GM23338 (cell line): ENCODE measurements at regions not wholly inside any gene's neighbourhood (a gene's known extent, or its start where the extent isn't known, plus 50 kb on each side); places are given as distances from the start of the nearest gene placed in this dataset.

Experiments
- ATAC-seq: fragments of 200-7000 bp; cut with Tn5 transposase; 3 replicates; pipeline ENCODE4 v1.9.1; 2020
- DNase-seq: peaks from one replicate; pipeline ENCODE4 v3.0.0-alpha.2; 2015; ENCODE audit warnings: low spot score
- H2AFZ ChIP-seq: fragments of 200-600 bp; sonication (generic); 2 replicates; pipeline ENCODE4 v1.8.0; 2016; ENCODE audit warnings: antibody characterized with exemption, mild to moderate bottlenecking, moderate library complexity
- H3F3A ChIP-seq: fragments of 200-600 bp; sonication (generic); replicated peaks from 2 replicates; pipeline ENCODE4 v1.8.0; 2017; ENCODE audit warnings: antibody characterized with exemption, mixed run types, low read depth
- H3K27ac ChIP-seq: fragments of 200-600 bp; sonication (generic); 2 replicates; pipeline ENCODE4 v1.6.1; 2016; ENCODE audit warnings: low read depth
- H3K27me3 ChIP-seq: fragments of 200-600 bp; sonication (generic); 2 replicates; pipeline ENCODE4 v1.8.0; 2016; ENCODE audit warnings: mild to moderate bottlenecking, mixed run types, moderate library complexity; ENCODE audit not compliant: insufficient read depth
- H3K36me3 ChIP-seq: fragments of 200-600 bp; sonication (generic); 2 replicates; pipeline ENCODE4 v1.8.0; 2016; ENCODE audit warnings: mild to moderate bottlenecking; ENCODE audit not compliant: insufficient read depth
- H3K4me1 ChIP-seq: fragments of 200-600 bp; sonication (generic); 2 replicates; pipeline ENCODE4 v1.8.0; 2016; ENCODE audit warnings: mild to moderate bottlenecking, moderate library complexity; ENCODE audit not compliant: insufficient read depth
- H3K4me2 ChIP-seq: fragments of 200-600 bp; sonication (generic); 2 replicates; pipeline ENCODE4 v1.7.1; 2017; ENCODE audit warnings: mixed run types
- H3K4me3 ChIP-seq: fragments of 200-600 bp; sonication (generic); 2 replicates; pipeline ENCODE4 v1.6.1; 2016; ENCODE audit warnings: mixed run types
- H3K79me2 ChIP-seq: fragments of 200-600 bp; sonication (generic); replicated peaks from 2 replicates; pipeline ENCODE4 v1.8.0; 2017; ENCODE audit warnings: mild to moderate bottlenecking; ENCODE audit not compliant: insufficient read depth
- H3K9me2 ChIP-seq: fragments of 200-600 bp; sonication (generic); 2 replicates; pipeline ENCODE4 v1.8.0; 2017; ENCODE audit not compliant: insufficient read depth
- H4K20me1 ChIP-seq: fragments of 200-600 bp; sonication (generic); replicated peaks from 2 replicates; pipeline ENCODE4 v1.8.0; 2017; ENCODE audit warnings: mild to moderate bottlenecking; ENCODE audit not compliant: insufficient read depth
- H3K27ac Mint-ChIP-seq: 2 replicates; pipeline ENCODE4 v1.8.0; 2020; ENCODE audit warnings: inconsistent platforms, mild to moderate bottlenecking, moderate library complexity, mixed read lengths
- H3K27me3 Mint-ChIP-seq: 3 replicates; pipeline ENCODE4 v1.8.0; 2022; ENCODE audit warnings: low read depth, mild to moderate bottlenecking, moderate library complexity, mixed read lengths, inconsistent platforms; ENCODE audit not compliant: insufficient read depth, poor library complexity
- H3K36me3 Mint-ChIP-seq: 3 replicates; pipeline ENCODE4 v1.8.0; 2021; ENCODE audit warnings: low read depth, mild to moderate bottlenecking, inconsistent platforms, moderate library complexity, mixed read lengths
- H3K4me1 Mint-ChIP-seq: 3 replicates; pipeline ENCODE4 v1.8.0; 2020; ENCODE audit warnings: mild to moderate bottlenecking, inconsistent platforms, mixed read lengths
- H3K4me3 Mint-ChIP-seq: 3 replicates; pipeline ENCODE4 v1.8.0; 2021; ENCODE audit warnings: moderate library complexity, mild to moderate bottlenecking, inconsistent platforms, mixed read lengths
- H3K9me3 Mint-ChIP-seq: 3 replicates; pipeline ENCODE4 v1.8.0; 2020; ENCODE audit warnings: moderate library complexity, mild to moderate bottlenecking, inconsistent platforms, mixed read lengths
- CREB1 ChIP-seq: fragments of 250-450 bp; sonication (Bioruptor Pico); IDR thresholded peaks from 2 replicates; pipeline ENCODE4 v1.5.0; 2020; ENCODE audit warnings: low read depth, mild to moderate bottlenecking, moderate library complexity
- CTCF ChIP-seq, 2 experiments: fragments of 200-600 bp in 1 of 2; sonication (generic) in 1 of 2; conservative IDR thresholded peaks; 2 replicates each; pipeline versions ENCODE4 v1.5.1 to v1.6.1; 2016 to 2017; ENCODE audit warnings: antibody characterized with exemption in 2 of 2, low read depth in 2 of 2, mild to moderate bottlenecking in 2 of 2, moderate library complexity in 1 of 2
- ZNF331 ChIP-seq: fragments of 250-450 bp; sonication (Bioruptor Pico); IDR thresholded peaks from 2 replicates; pipeline ENCODE4 v1.5.0; 2020; ENCODE audit warnings: low read depth, mild to moderate bottlenecking, moderate library complexity
- ZNF462 ChIP-seq: fragments of 250-450 bp; sonication (Bioruptor Pico); IDR thresholded peaks from 2 replicates; pipeline ENCODE4 v1.5.0; 2020; ENCODE audit warnings: mild to moderate bottlenecking, moderate library complexity
- TF ChIP-seq, protein P1 (sequence below): IDR thresholded peaks from one replicate; pipeline ENCODE4 v1.6.1; 2018; ENCODE audit warnings: antibody characterized with exemption; ENCODE audit not compliant: unreplicated experiment
- TF ChIP-seq, protein P2 (sequence below): IDR thresholded peaks from 2 replicates; pipeline ENCODE4 v1.6.1; 2016; ENCODE audit warnings: antibody characterized with exemption

GRCh38 chr4:24472161-24472510 lies 112.2 kb downstream of the DHX15 start (continued):
- no peak for TF ChIP-seq CTCF (conservative IDR thresholded peaks at IDR 0.05; ENCODE audit: low read depth in 2 of 2)

DNA sequence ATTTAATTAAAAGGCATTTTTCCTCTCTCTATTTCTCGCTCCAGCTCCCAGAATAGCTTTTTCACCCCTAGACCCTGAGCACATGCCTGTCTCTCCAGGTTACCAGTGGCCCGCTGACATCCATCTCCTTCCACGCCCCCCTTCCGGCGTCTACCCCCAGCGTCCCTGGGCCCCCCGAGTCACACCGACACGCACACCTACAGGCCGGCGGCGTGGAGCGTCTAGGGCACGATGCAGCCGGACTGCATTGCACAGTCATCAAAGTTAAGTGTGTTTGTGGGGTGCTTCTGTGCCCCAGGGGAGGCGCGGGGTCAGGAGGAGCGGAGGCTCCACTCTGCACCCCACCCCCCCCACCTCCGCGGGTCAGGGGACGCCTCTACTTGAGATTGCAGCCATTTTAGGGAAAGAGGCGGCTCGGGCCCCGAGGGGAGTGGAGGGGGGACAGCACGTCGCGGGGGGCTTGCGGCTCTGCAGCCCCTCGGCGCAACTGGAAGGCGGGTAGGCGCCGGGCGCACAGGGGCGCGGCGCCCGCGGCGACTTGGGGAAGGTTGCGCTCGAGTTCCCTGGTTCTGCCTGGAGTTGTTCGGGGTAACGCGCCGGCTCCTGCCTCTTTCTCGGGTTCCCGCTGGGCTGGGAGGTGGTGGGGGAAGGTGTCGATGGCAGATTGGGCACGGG lies 112.7 kb downstream of the DHX15 start:
- H2AFZ ChIP-seq, result peak overlapping the region; percentile 86; the same call in 1 of the 2 replicates
- no peak for TF ChIP-seq ZNF331
- 0 out of 4 replicates have a peak, but pooled peaks of 1 of the 2 experiments have one; percentile 19 for TF ChIP-seq CTCF (conservative IDR thresholded peaks at IDR 0.05; ENCODE audit: low read depth in 2 of 2)
- TF ChIP-seq, protein P1, sequence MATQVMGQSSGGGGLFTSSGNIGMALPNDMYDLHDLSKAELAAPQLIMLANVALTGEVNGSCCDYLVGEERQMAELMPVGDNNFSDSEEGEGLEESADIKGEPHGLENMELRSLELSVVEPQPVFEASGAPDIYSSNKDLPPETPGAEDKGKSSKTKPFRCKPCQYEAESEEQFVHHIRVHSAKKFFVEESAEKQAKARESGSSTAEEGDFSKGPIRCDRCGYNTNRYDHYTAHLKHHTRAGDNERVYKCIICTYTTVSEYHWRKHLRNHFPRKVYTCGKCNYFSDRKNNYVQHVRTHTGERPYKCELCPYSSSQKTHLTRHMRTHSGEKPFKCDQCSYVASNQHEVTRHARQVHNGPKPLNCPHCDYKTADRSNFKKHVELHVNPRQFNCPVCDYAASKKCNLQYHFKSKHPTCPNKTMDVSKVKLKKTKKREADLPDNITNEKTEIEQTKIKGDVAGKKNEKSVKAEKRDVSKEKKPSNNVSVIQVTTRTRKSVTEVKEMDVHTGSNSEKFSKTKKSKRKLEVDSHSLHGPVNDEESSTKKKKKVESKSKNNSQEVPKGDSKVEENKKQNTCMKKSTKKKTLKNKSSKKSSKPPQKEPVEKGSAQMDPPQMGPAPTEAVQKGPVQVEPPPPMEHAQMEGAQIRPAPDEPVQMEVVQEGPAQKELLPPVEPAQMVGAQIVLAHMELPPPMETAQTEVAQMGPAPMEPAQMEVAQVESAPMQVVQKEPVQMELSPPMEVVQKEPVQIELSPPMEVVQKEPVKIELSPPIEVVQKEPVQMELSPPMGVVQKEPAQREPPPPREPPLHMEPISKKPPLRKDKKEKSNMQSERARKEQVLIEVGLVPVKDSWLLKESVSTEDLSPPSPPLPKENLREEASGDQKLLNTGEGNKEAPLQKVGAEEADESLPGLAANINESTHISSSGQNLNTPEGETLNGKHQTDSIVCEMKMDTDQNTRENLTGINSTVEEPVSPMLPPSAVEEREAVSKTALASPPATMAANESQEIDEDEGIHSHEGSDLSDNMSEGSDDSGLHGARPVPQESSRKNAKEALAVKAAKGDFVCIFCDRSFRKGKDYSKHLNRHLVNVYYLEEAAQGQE, result no peak
- TF ChIP-seq, protein P2, sequence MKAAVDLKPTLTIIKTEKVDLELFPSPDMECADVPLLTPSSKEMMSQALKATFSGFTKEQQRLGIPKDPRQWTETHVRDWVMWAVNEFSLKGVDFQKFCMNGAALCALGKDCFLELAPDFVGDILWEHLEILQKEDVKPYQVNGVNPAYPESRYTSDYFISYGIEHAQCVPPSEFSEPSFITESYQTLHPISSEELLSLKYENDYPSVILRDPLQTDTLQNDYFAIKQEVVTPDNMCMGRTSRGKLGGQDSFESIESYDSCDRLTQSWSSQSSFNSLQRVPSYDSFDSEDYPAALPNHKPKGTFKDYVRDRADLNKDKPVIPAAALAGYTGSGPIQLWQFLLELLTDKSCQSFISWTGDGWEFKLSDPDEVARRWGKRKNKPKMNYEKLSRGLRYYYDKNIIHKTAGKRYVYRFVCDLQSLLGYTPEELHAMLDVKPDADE, result no peak
- no peak for TF ChIP-seq CREB1
- TF ChIP-seq ZNF462, result no peak
- no peaks in the 10 kb centered on the region for H3K36me3 ChIP-seq
- peaks cover 54% of the 10 kb centered on the region for H3K4me1 Mint-ChIP-seq
- H3F3A ChIP-seq, result peaks cover 13% of the 10 kb centered on the region
- DNase-seq (peak; percentile 79), ATAC-seq (peak; percentile 12)
- no peaks in the 10 kb centered on the region for H3K9me2 ChIP-seq
- H3K27ac Mint-ChIP-seq, result no peak overlapping the region
- no peak overlapping the region for H3K27ac ChIP-seq
- H3K9me3 Mint-ChIP-seq, result peaks cover 3% of the 10 kb centered on the region; the same call in 2 of the 3 replicates
- H3K27me3 ChIP-seq, result peaks cover 36% of the 10 kb centered on the region
- H3K4me2 ChIP-seq, result peak overlapping the region; percentile 95
- peaks cover 40% of the 10 kb centered on the region for H3K27me3 Mint-ChIP-seq
- no peaks in the 10 kb centered on the region for H4K20me1 ChIP-seq
- H3K36me3 Mint-ChIP-seq, result no peaks in the 10 kb centered on the region; the same call in 2 of the 3 replicates
- H3K4me1 ChIP-seq, result peaks cover 44% of the 10 kb centered on the region
- H3K4me3 Mint-ChIP-seq, result peak overlapping the region; percentile 94
- H3K79me2 ChIP-seq, result no peaks in the 10 kb centered on the region; the same call in 1 of the 2 replicates
- peak overlapping the region; percentile 81 for H3K4me3 ChIP-seq
